H1 (cell line): ENCODE measurements at regions not wholly inside any gene's neighbourhood (a gene's known extent, or its start where the extent isn't known, plus 50 kb on each side); places are given as distances from the start of the nearest gene placed in this dataset.

ENCODE experiments used
- CTCF ChIA-PET: fragments of 300-600 bp; sonication (Branson Sonifier 250); formaldehyde crosslinking; loops from one replicate; lab custom pipeline; 2021; ENCODE audit not compliant: partially characterized antibody; lab: Charles Lee
- POLR2A ChIA-PET: fragments of 300-600 bp; sonication (Branson Sonifier 250); formaldehyde crosslinking; loops from one replicate; lab custom pipeline; 2021; ENCODE audit warnings: inconsistent platforms; ENCODE audit not compliant: partially characterized antibody; lab: Charles Lee
- DNase-seq, 2 experiments: peaks; one replicate each; pipeline versions ENCODE4 v3.0.0 to v3.0.0-alpha.2; 2010 to 2022; ENCODE audit warnings: low spot score in 2 of 2, low read depth in 1 of 2, mixed read lengths in 1 of 2
- FAIRE-seq: peaks from 2 replicates; lab custom pipeline; 2011; peaks lifted over from hg19 to GRCh38; lab: Jason Lieb, UNC
- H2AFZ ChIP-seq: 2 replicates; pipeline ENCODE4 v1.8.1; 2012; ENCODE audit warnings: low read length, inconsistent platforms
- H2AK5ac ChIP-seq: 2 replicates; pipeline ENCODE4 v1.6.1; 2013; ENCODE audit warnings: low read depth, low read length
- H2BK120ac ChIP-seq: replicated peaks from 2 replicates; pipeline ENCODE3; 2013; ENCODE audit warnings: low read depth, low read length, inconsistent platforms
- H2BK12ac ChIP-seq: 2 replicates; pipeline ENCODE4 v1.6.1; 2013; ENCODE audit warnings: low read depth, low read length
- H2BK15ac ChIP-seq: 2 replicates; pipeline ENCODE4 v1.6.1; 2013; ENCODE audit warnings: low read length
- H2BK20ac ChIP-seq: 2 replicates; pipeline ENCODE4 v1.6.1; 2013; ENCODE audit warnings: low read length
- H2BK5ac ChIP-seq: 2 replicates; pipeline ENCODE4 v1.6.1; 2013; ENCODE audit warnings: low read depth, low read length
- H3K14ac ChIP-seq: 2 replicates; pipeline ENCODE4 v1.6.1; 2013; ENCODE audit warnings: inconsistent platforms; ENCODE audit not compliant: insufficient read length
- H3K18ac ChIP-seq: 2 replicates; pipeline ENCODE4 v1.6.1; 2013; ENCODE audit warnings: low read length; ENCODE audit errors: extremely low read depth
- H3K23ac ChIP-seq: 2 replicates; pipeline ENCODE4 v1.6.1; 2013; ENCODE audit warnings: inconsistent platforms; ENCODE audit not compliant: insufficient read length
- H3K23me2 ChIP-seq: 2 replicates; pipeline ENCODE4 v1.6.1; 2013; ENCODE audit warnings: low read depth, low read length
- H3K27ac ChIP-seq: 2 replicates; pipeline ENCODE4 v1.6.1; 2011; ENCODE audit warnings: low read depth, low read length, inconsistent platforms
- H3K27me3 ChIP-seq, 4 experiments: replicated peaks in 1 of 4; 1 replicate in 1 of 4; 2 replicates in 3 of 4; pipeline versions ENCODE4 v1.6.1 to v1.8.1; 2011 to 2013; ENCODE audit warnings: low read length in 3 of 4, mild to moderate bottlenecking in 3 of 4, inconsistent platforms in 2 of 4, mixed read lengths in 2 of 4, moderate library complexity in 1 of 4; ENCODE audit not compliant: control insufficient read depth in 3 of 4, insufficient read depth in 3 of 4; ENCODE audit errors: extremely low read depth in 1 of 4
- H3K36me3 ChIP-seq, 4 experiments: 2 replicates each; pipeline versions ENCODE4 v1.6.1 to v1.8.1; 2011 to 2013; ENCODE audit warnings: mild to moderate bottlenecking in 4 of 4, low read length in 3 of 4, moderate library complexity in 2 of 4, control low read depth in 1 of 4, inconsistent platforms in 1 of 4; ENCODE audit not compliant: insufficient read depth in 4 of 4, control insufficient read depth in 2 of 4
- H3K4ac ChIP-seq: replicated peaks from 2 replicates; pipeline ENCODE3; 2013; ENCODE audit warnings: low read length, low read depth, mixed read lengths, inconsistent platforms; ENCODE audit not compliant: insufficient read length
- H3K4me1 ChIP-seq, 4 experiments: replicated peaks in 1 of 4; 1 replicate in 1 of 4; 2 replicates in 3 of 4; pipeline versions ENCODE4 v1.6.1 to v1.8.1; 2011 to 2013; ENCODE audit warnings: low read length in 3 of 4, inconsistent platforms in 2 of 4, mixed read lengths in 1 of 4; ENCODE audit not compliant: insufficient read depth in 4 of 4, control insufficient read depth in 3 of 4
- H3K4me2 ChIP-seq, 2 experiments: 2 replicates each; pipeline versions ENCODE4 v1.6.1 to v1.8.1; 2011 to 2013; ENCODE audit warnings: low read depth in 2 of 2, low read length in 2 of 2, control low read depth in 1 of 2, inconsistent platforms in 1 of 2, mild to moderate bottlenecking in 1 of 2; ENCODE audit not compliant: insufficient read depth in 1 of 2
- H3K4me3 ChIP-seq, 4 experiments: fragments of 200-600, 300-600 bp in 1 of 4; sonication (generic), shearing (Covaris generic), sonication (Bioruptor Twin) in 1 of 4; 2 replicates each; pipeline versions ENCODE4 v1.5.1 to v1.8.1; 2011 to 2016; ENCODE audit warnings: low read length in 4 of 4, low read depth in 3 of 4, control low read depth in 2 of 4, inconsistent platforms in 2 of 4, mild to moderate bottlenecking in 2 of 4, mixed read lengths in 1 of 4, moderate library complexity in 1 of 4; ENCODE audit not compliant: insufficient read depth in 2 of 4; ENCODE audit errors: extremely low read depth in 1 of 4
- H3K56ac ChIP-seq: replicated peaks from 2 replicates; pipeline ENCODE3; 2013; ENCODE audit warnings: low read depth, mild to moderate bottlenecking, mixed read lengths, low read length, inconsistent platforms; ENCODE audit not compliant: insufficient read length
- H3K79me1 ChIP-seq: 2 replicates; pipeline ENCODE4 v1.6.1; 2013; ENCODE audit warnings: low read depth, low read length, control low read depth
- H3K79me2 ChIP-seq, 2 experiments: 2 replicates each; pipeline versions ENCODE4 v1.6.1 to v1.8.1; 2012 to 2013; ENCODE audit warnings: low read length in 2 of 2, mild to moderate bottlenecking in 2 of 2, inconsistent platforms in 1 of 2; ENCODE audit not compliant: insufficient read depth in 2 of 2, control insufficient read depth in 1 of 2
- H3K9ac ChIP-seq, 4 experiments: replicated peaks in 1 of 4; 1 replicate in 1 of 4; 2 replicates in 3 of 4; pipeline versions ENCODE4 v1.6.1 to v1.8.1; 2011 to 2013; ENCODE audit warnings: low read depth in 3 of 4, low read length in 3 of 4, control low read depth in 2 of 4, mild to moderate bottlenecking in 2 of 4, moderate library complexity in 2 of 4, inconsistent platforms in 1 of 4; ENCODE audit errors: extremely low read depth in 1 of 4
- H3K9me3 ChIP-seq, 2 experiments: 2 replicates each; pipeline versions ENCODE4 v1.6.1 to v1.8.1; 2012 to 2013; ENCODE audit warnings: mild to moderate bottlenecking in 2 of 2, moderate library complexity in 2 of 2, control low read depth in 1 of 2, inconsistent platforms in 1 of 2, low read depth in 1 of 2, low read length in 1 of 2, mixed read lengths in 1 of 2; ENCODE audit not compliant: insufficient read depth in 2 of 2
- H4K20me1 ChIP-seq, 2 experiments: replicated peaks in 1 of 2; 2 replicates each; pipeline versions ENCODE3 to v1.8.1; 2011 to 2013; ENCODE audit warnings: inconsistent platforms in 2 of 2, low read length in 2 of 2, mild to moderate bottlenecking in 1 of 2; ENCODE audit not compliant: insufficient read depth in 2 of 2, control insufficient read depth in 1 of 2
- H4K5ac ChIP-seq: 2 replicates; pipeline ENCODE4 v1.6.1; 2013; ENCODE audit warnings: low read length, low read depth, mixed read lengths, inconsistent platforms; ENCODE audit not compliant: insufficient read length
- H4K8ac ChIP-seq: 2 replicates; pipeline ENCODE4 v1.8.0; 2013; ENCODE audit warnings: mild to moderate bottlenecking, moderate library complexity, low read length, inconsistent platforms; ENCODE audit not compliant: insufficient read depth; ENCODE audit errors: extremely low read depth
- H4K91ac ChIP-seq: replicated peaks from 2 replicates; pipeline ENCODE3; 2013; ENCODE audit warnings: low read length, mixed read lengths, inconsistent platforms; ENCODE audit not compliant: insufficient read length
- ASH2L ChIP-seq: fragments of 200-600, 300-600 bp; sonication (generic); IDR thresholded peaks from one replicate; pipeline ENCODE4 v1.7.1; 2017; ENCODE audit warnings: low read length
- ATF3 ChIP-seq: IDR thresholded peaks from 2 replicates; pipeline ENCODE4 v1.6.1; 2011; ENCODE audit warnings: low read depth, mild to moderate bottlenecking, low read length; ENCODE audit not compliant: insufficient read depth
- CBX5 ChIP-seq: fragments of 300-800, 300-1000 bp; sonication (generic); IDR thresholded peaks from 2 replicates; pipeline ENCODE4 v1.7.1; 2016; ENCODE audit warnings: antibody characterized with exemption, low read length, low read depth
- EGR1 ChIP-seq: IDR thresholded peaks from 2 replicates; pipeline ENCODE4 v1.6.1; 2011; ENCODE audit warnings: low read depth, low read length, borderline replicate concordance
- EZH2 ChIP-seq: fragments of 200-600 bp; sonication (generic); IDR thresholded peaks from 2 replicates; pipeline ENCODE4 v1.7.1; 2012; ENCODE audit warnings: low read depth, mild to moderate bottlenecking, moderate library complexity, low read length, inconsistent platforms; ENCODE audit not compliant: severe bottlenecking
- GABPA ChIP-seq: IDR thresholded peaks from 2 replicates; pipeline ENCODE4 v1.6.1; 2011; ENCODE audit warnings: mild to moderate bottlenecking, low read length, moderate library complexity, borderline replicate concordance; ENCODE audit not compliant: insufficient read depth
- HDAC6 ChIP-seq: IDR thresholded peaks from one replicate; pipeline ENCODE4 v1.7.1; 2012; ENCODE audit warnings: low read depth, mild to moderate bottlenecking, inconsistent platforms, low read length, moderate library complexity
- MAX ChIP-seq: IDR thresholded peaks from 2 replicates; pipeline ENCODE4 v1.6.1; 2012; ENCODE audit warnings: inconsistent platforms
- NRF1 ChIP-seq: IDR thresholded peaks from 2 replicates; pipeline ENCODE4 v1.6.1; 2011; ENCODE audit warnings: mild to moderate bottlenecking, low read depth, low read length, improper control_type of control experiment
- POLR2A ChIP-seq, 2 experiments: IDR thresholded peaks; 1 replicate in 1 of 2; 2 replicates in 1 of 2; pipeline ENCODE4 v1.6.1; 2011; ENCODE audit warnings: low read depth in 2 of 2, low read length in 2 of 2, mild to moderate bottlenecking in 2 of 2; ENCODE audit errors: control extremely low read depth in 1 of 2
- RFX5 ChIP-seq: IDR thresholded peaks from 2 replicates; pipeline ENCODE4 v1.6.1; 2011; ENCODE audit warnings: low read depth, low read length, improper control_type of control experiment, borderline replicate concordance
- SIX5 ChIP-seq: IDR thresholded peaks from 2 replicates; pipeline ENCODE4 v1.6.1; 2011; ENCODE audit warnings: mild to moderate bottlenecking, low read depth, low read length
- SP1 ChIP-seq: IDR thresholded peaks from 2 replicates; pipeline ENCODE4 v1.6.1; 2011; ENCODE audit warnings: low read depth, low read length
- SRF ChIP-seq: IDR thresholded peaks from 2 replicates; pipeline ENCODE4 v1.6.1; 2011; ENCODE audit warnings: mild to moderate bottlenecking, low read depth, low read length, moderate library complexity
- TAF7 ChIP-seq: optimal IDR thresholded peaks from 2 replicates; pipeline ENCODE3; 2011; ENCODE audit warnings: low read depth, mild to moderate bottlenecking, inconsistent platforms, low read length, moderate library complexity, borderline replicate concordance
- YY1 ChIP-seq: IDR thresholded peaks from 2 replicates; pipeline ENCODE4 v1.6.1; 2011; ENCODE audit warnings: low read depth, mild to moderate bottlenecking, low read length
- WGBS, 2 experiments: shearing (Covaris generic) in 1 of 2; methylation state at CpG; one replicate each; pipeline versions ENCODE4 v1.1.6 to v1.1.7; 2013 to 2015; ENCODE audit warnings: low lambda C conversion rate in 2 of 2, mixed read lengths in 2 of 2, inconsistent platforms in 1 of 2, low coverage in 1 of 2, missing lambda C conversion rate in 1 of 2; ENCODE audit not compliant: insufficient replicate concordance in 2 of 2, insufficient coverage in 1 of 2, insufficient read length in 1 of 2; ENCODE audit errors: extremely low coverage in 1 of 2, missing lambda C conversion rate in 1 of 2; 5-methylcytosine and 5-hydroxymethylcytosine counted together

DNA sequence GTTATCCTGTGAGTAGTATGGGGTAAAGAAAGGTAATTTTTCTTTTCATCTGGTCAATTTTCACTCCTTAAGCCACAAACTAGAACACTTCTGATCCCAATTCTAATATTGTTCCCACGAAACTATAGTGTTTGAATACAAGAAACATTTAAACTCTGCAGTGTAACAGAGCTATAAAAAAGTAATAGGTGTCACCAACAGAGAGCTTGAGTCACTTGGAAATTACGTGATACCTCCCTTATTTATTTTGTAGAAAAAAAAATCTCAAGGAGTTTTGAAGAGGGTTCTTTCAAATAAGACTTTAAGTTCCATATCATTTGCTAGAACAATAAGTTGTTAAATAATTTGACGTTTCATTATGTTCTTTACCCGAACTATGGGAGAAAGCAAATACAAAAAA, 959.4 kb downstream of the JRKL start:
- no peak overlapping the region for H2BK15ac ChIP-seq
- H4K91ac ChIP-seq = no peak overlapping the region
- H3K18ac ChIP-seq = no peak overlapping the region
- no peak overlapping the region for H2AK5ac ChIP-seq
- no peak overlapping the region for H2BK12ac ChIP-seq
- H3K23me2 ChIP-seq = no peaks in the 10 kb centered on the region
- H2BK20ac ChIP-seq = no peak overlapping the region
- no peaks in the 10 kb centered on the region; a peak in 2 of 7 replicates for H3K4me1 ChIP-seq
- H3K23ac ChIP-seq = no peak overlapping the region
- no peak for FAIRE-seq
- H3K4me2 ChIP-seq = no peak overlapping the region
- WGBS, 2 experiments = 87% methylated on average over 4 of the region's 4 CpGs; no CpG with 5 or more reads in 1 of the 2 experiments
- H2AFZ ChIP-seq = no peak overlapping the region
- no peak overlapping the region for H3K9ac ChIP-seq
- H3K4me3 ChIP-seq = no peak overlapping the region
- no peaks in the 10 kb centered on the region for H3K79me2 ChIP-seq
- no peak overlapping the region for H3K4ac ChIP-seq
- H3K14ac ChIP-seq = no peak overlapping the region
- no peaks in the 10 kb centered on the region for H4K20me1 ChIP-seq
- no peak overlapping the region for H2BK5ac ChIP-seq
- ChIA-PET CTCF (interaction anchor here (1.7 kb wide), 1 partner anchor 55 kb away, joined by 3 read pairs; no protein-coding TSS in a partner anchor), POLR2A (no interaction called here)
- H2BK120ac ChIP-seq = no peak overlapping the region
- no peak for DNase-seq
- H3K27me3 ChIP-seq = no peaks in the 10 kb centered on the region
- H3K27ac ChIP-seq = no peak overlapping the region
- no peaks in the 10 kb centered on the region for H3K79me1 ChIP-seq
- H3K56ac ChIP-seq = no peak overlapping the region
- H4K8ac ChIP-seq = no peak overlapping the region
- H3K36me3 ChIP-seq = no peaks in the 10 kb centered on the region
- no peak overlapping the region for H4K5ac ChIP-seq
- H3K9me3 ChIP-seq = no peaks in the 10 kb centered on the region
- TF ChIP-seq HDAC6 = no peak
- no peak for TF ChIP-seq RFX5
- no peak for TF ChIP-seq GABPA
- no peak for TF ChIP-seq EGR1
- TF ChIP-seq POLR2A (IDR thresholded peaks at IDR 0.05; ENCODE audit: control extremely low read depth in 1 of 2, low read depth in 2 of 2, low read length in 2 of 2) = no peak
- no peak for TF ChIP-seq SRF
- TF ChIP-seq TAF7 = no peak
- no peak for TF ChIP-seq NRF1
- TF ChIP-seq EZH2 = no peak
- no peak for TF ChIP-seq CBX5
- TF ChIP-seq ASH2L = no peak
- TF ChIP-seq ATF3 = no peak
- no peak for TF ChIP-seq SIX5
- no peak for TF ChIP-seq MAX
- TF ChIP-seq SP1 = no peak
- TF ChIP-seq YY1 = no peak
